MM.1S (cell line): ENCODE measurements at regions not wholly inside any gene's neighbourhood (a gene's known extent, or its start where the extent isn't known, plus 50 kb on each side); places are given as distances from the start of the nearest gene placed in this dataset.

ENCODE experiments used
- DNase-seq: peaks from one replicate; pipeline ENCODE4 v3.0.0-alpha.2; 2015
- H2AFZ ChIP-seq: fragments of 300-600 bp; sonication (generic); 2 replicates; pipeline ENCODE4 v1.6.0; 2016; ENCODE audit warnings: antibody characterized with exemption, low read length
- H3F3A ChIP-seq: fragments of 300-600 bp; sonication (generic); 2 replicates; pipeline ENCODE4 v1.6.1; 2016; ENCODE audit warnings: mild to moderate bottlenecking, antibody characterized with exemption, low read length, moderate library complexity, mixed read lengths; ENCODE audit not compliant: insufficient read depth
- H3K27ac ChIP-seq: fragments of 300-600 bp; sonication (generic); 2 replicates; pipeline ENCODE4 v1.5.1; 2016; ENCODE audit warnings: mild to moderate bottlenecking, low read length
- H3K27me3 ChIP-seq: fragments of 300-600 bp; sonication (generic); replicated peaks from 2 replicates; pipeline ENCODE4 v1.6.0; 2016; ENCODE audit warnings: low read length; ENCODE audit not compliant: insufficient read depth
- H3K36me3 ChIP-seq: fragments of 300-600 bp; sonication (generic); replicated peaks from 2 replicates; pipeline ENCODE4 v1.6.1; 2016; ENCODE audit warnings: mild to moderate bottlenecking, low read length, mixed read lengths; ENCODE audit not compliant: insufficient read depth
- H3K4me1 ChIP-seq: fragments of 300-600 bp; sonication (generic); 2 replicates; pipeline ENCODE4 v1.6.1; 2016; ENCODE audit warnings: low read length, mixed read lengths
- H3K4me2 ChIP-seq: fragments of 300-600 bp; sonication (generic); 2 replicates; pipeline ENCODE4 v1.6.0; 2016; ENCODE audit warnings: low read depth, low read length
- H3K4me3 ChIP-seq: fragments of 300-600 bp; sonication (generic); 2 replicates; pipeline ENCODE4 v1.5.1; 2016; ENCODE audit warnings: low read length, mixed read lengths
- H3K79me2 ChIP-seq: fragments of 300-600 bp; sonication (generic); 2 replicates; pipeline ENCODE4 v1.6.1; 2016; ENCODE audit warnings: mixed run types, low read length, mixed read lengths
- H3K9ac ChIP-seq: fragments of 300-600 bp; sonication (generic); 2 replicates; pipeline ENCODE4 v1.6.1; 2016; ENCODE audit warnings: low read length, mixed read lengths
- H3K9me2 ChIP-seq: fragments of 300-600 bp; sonication (generic); replicated peaks from 2 replicates; pipeline ENCODE4 v1.6.1; 2016; ENCODE audit warnings: mild to moderate bottlenecking, low read length, mixed read lengths; ENCODE audit not compliant: insufficient read depth
- H3K9me3 ChIP-seq: fragments of 300-600 bp; sonication (generic); replicated peaks from 2 replicates; pipeline ENCODE4 v1.6.1; 2016; ENCODE audit warnings: mild to moderate bottlenecking, low read length, mixed read lengths; ENCODE audit not compliant: insufficient read depth
- H4K20me1 ChIP-seq: fragments of 300-600 bp; sonication (generic); 2 replicates; pipeline ENCODE4 v1.6.1; 2016; ENCODE audit warnings: mild to moderate bottlenecking, low read length, moderate library complexity, mixed read lengths; ENCODE audit not compliant: insufficient read depth
- CTCF ChIP-seq: fragments of 300-600 bp; sonication (generic); IDR thresholded peaks from 2 replicates; pipeline ENCODE4 v1.5.1; 2016; ENCODE audit warnings: antibody characterized with exemption, low read length, mixed read lengths
- EZH2 ChIP-seq: fragments of 300-600 bp; sonication (generic); optimal IDR thresholded peaks from 2 replicates; pipeline ENCODE3; 2017; ENCODE audit warnings: low read depth, mild to moderate bottlenecking, antibody characterized with exemption, low read length, mixed read lengths
- EZH2phosphoT487 ChIP-seq: fragments of 300-600 bp; sonication (generic); IDR thresholded peaks from 2 replicates; pipeline ENCODE4 v1.6.1; 2018; ENCODE audit warnings: antibody characterized with exemption, low read length

GRCh38 chr14:28406196-28406595, 360.4 kb upstream of the FOXG1 start:
- Histone ChIP-seq H3K4me1 (no peaks in the 10 kb centered on the region), H3F3A (no peaks in the 10 kb centered on the region), H3K9me2 (no peaks in the 10 kb centered on the region), H3K4me2 (no peak overlapping the region), H3K9me3 (no peaks in the 10 kb centered on the region), H3K79me2 (no peaks in the 10 kb centered on the region), H3K27ac (no peak overlapping the region), H3K36me3 (no peaks in the 10 kb centered on the region), H2AFZ (no peak overlapping the region), H3K27me3 (no peaks in the 10 kb centered on the region), H3K9ac (no peak overlapping the region), H3K4me3 (no peak overlapping the region), H4K20me1 (no peaks in the 10 kb centered on the region)
- DNase-seq: no peak
- no peak for TF ChIP-seq EZH2
- TF ChIP-seq EZH2phosphoT487: no peak
- TF ChIP-seq CTCF: no peak

DNA sequence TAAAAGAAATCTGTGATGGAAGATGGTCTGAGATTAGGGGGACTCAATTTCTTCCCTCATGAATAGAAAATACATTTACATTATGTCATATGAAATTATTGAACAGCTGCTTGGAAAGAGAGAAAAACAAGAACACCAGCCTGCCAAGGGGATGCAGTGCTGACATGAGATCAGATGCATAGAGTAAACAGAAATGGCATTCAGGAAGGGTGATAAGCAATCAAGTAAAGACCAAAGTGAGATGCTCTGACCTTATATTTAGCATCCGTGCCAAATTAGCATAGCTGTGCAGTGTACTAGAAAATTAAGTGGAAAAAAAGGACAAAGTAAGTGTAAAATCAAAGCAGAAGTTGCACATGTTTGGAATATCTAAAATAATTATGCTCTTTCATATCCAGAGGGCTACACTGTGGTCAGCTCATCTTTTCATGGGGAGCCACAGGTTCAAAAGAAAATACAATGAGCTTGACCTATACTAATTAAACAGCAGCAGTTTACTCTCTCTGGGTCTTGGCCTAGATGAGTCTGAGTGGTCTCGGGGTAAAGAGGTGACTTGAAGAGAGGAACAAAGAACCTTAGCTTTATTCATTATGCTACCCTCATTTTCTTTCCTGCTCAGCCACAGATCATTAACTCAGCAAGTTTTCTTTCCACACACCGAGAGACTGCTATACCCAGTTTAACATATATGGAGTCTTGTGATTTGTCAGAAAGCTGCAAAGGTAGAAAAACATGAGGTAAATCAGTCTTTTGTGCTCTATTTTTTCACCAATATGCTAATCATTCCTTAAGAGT, 359.4 kb upstream of the FOXG1 start:
- no peaks in the 10 kb centered on the region for H4K20me1 ChIP-seq
- H2AFZ ChIP-seq: no peak overlapping the region
- H3K9me3 ChIP-seq: no peaks in the 10 kb centered on the region
- H3K4me2 ChIP-seq: no peak overlapping the region
- H3K9ac ChIP-seq: no peak overlapping the region
- no peak overlapping the region for H3K4me3 ChIP-seq
- no peaks in the 10 kb centered on the region for H3K79me2 ChIP-seq
- DNase-seq: no peak
- H3K4me1 ChIP-seq: no peaks in the 10 kb centered on the region
- H3K27me3 ChIP-seq: no peaks in the 10 kb centered on the region
- no peak overlapping the region for H3K27ac ChIP-seq
- no peaks in the 10 kb centered on the region for H3K36me3 ChIP-seq
- no peak for TF ChIP-seq EZH2
- TF ChIP-seq CTCF: no peak
- TF ChIP-seq EZH2phosphoT487: no peak
- no peaks in the 10 kb centered on the region for H3F3A ChIP-seq
- H3K9me2 ChIP-seq: no peaks in the 10 kb centered on the region

- Histone ChIP-seq H2AFZ (no peak overlapping the region), H3K9me2 (no peaks in the 10 kb centered on the region), H3K4me3 (no peak overlapping the region), H3K27me3 (no peaks in the 10 kb centered on the region), H3K4me2 (no peak overlapping the region), H3K4me1 (no peaks in the 10 kb centered on the region), H3K9ac (no peak overlapping the region), H3K79me2 (no peaks in the 10 kb centered on the region), H3K27ac (no peak overlapping the region), H3K9me3 (no peaks in the 10 kb centered on the region), H3F3A (no peaks in the 10 kb centered on the region), H3K36me3 (no peaks in the 10 kb centered on the region), H4K20me1 (no peaks in the 10 kb centered on the region)
- DNase-seq: no peak
- TF ChIP-seq EZH2 (no peak), EZH2phosphoT487 (no peak), CTCF (no peak)
Observed at GRCh38 chr14:28407996-28408395, 358.6 kb upstream of the FOXG1 start.
